ENCODE measurements at regions not wholly inside any gene's neighbourhood (a gene's known extent, or its start where the extent isn't known, plus 50 kb on each side); places are given as distances from the start of the nearest gene placed in this dataset.

DNA sequence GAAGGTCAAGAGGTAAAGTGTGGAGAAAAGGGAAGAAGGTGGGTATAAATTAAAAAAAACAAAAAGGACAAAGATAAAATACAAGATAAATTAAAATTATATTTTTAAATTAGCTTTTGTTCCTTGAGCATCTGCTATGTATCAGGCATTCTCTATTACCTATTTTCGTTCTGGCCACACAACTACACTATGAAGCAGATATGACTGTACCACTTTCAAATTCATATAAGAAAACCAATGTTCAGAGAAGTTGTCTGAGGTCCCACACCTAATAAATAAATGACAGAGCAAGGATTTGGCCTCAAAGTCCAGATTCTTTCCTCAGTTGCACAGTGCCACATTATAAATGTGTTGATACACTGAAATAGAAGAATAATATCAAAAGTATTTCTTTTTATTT lies 103.8 kb upstream of the PCDH15 start:
- Histone ChIP-seq H3K4me3 (ENCODE audit: low read depth, low read length) (no peak overlapping the region), H3K27me3 (ENCODE audit: control insufficient read depth, insufficient read depth, low read length) (no peaks in the 10 kb centered on the region), H3K36me3 (ENCODE audit: control insufficient read depth, insufficient read depth, low read length) (no peaks in the 10 kb centered on the region)
- DNase-seq (ENCODE audit: low read depth) = no peak
- TF ChIP-seq, protein P1, sequence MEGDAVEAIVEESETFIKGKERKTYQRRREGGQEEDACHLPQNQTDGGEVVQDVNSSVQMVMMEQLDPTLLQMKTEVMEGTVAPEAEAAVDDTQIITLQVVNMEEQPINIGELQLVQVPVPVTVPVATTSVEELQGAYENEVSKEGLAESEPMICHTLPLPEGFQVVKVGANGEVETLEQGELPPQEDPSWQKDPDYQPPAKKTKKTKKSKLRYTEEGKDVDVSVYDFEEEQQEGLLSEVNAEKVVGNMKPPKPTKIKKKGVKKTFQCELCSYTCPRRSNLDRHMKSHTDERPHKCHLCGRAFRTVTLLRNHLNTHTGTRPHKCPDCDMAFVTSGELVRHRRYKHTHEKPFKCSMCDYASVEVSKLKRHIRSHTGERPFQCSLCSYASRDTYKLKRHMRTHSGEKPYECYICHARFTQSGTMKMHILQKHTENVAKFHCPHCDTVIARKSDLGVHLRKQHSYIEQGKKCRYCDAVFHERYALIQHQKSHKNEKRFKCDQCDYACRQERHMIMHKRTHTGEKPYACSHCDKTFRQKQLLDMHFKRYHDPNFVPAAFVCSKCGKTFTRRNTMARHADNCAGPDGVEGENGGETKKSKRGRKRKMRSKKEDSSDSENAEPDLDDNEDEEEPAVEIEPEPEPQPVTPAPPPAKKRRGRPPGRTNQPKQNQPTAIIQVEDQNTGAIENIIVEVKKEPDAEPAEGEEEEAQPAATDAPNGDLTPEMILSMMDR (IDR thresholded peaks at IDR 0.05; ENCODE audit: insufficient read depth, low read length, poor library complexity, severe bottlenecking) = no peak

GRCh38 chr10:54903745-54904144 lies 102.7 kb upstream of the PCDH15 start:
- Histone ChIP-seq H3K36me3 (ENCODE audit: control insufficient read depth, insufficient read depth, low read length) (no peaks in the 10 kb centered on the region), H3K4me3 (ENCODE audit: low read depth, low read length) (no peak overlapping the region), H3K27me3 (ENCODE audit: control insufficient read depth, insufficient read depth, low read length) (no peaks in the 10 kb centered on the region)
- no peak for DNase-seq (ENCODE audit: low read depth)
- TF ChIP-seq, protein P1 (IDR thresholded peaks at IDR 0.05; ENCODE audit: insufficient read depth, low read length, poor library complexity, severe bottlenecking) = no peak

DNA sequence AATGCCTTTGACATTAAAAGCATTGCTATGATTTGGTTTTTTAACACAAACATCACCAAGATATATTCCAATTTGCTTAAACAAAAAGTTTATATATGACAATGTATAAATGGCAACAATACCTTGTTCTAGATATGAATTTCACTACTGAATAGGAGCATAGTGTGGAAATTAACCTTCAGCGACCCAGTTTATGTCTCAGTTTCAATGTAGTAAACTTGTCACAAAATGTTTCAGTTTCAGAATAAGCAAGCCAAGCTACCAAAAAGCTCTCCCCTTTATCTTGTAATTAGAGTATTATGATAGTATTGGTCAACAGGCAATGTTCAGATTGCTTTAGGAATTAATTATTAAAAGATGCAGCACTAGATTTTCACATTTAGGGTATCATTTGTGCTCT lies 99.6 kb upstream of the PCDH15 start:
- no peaks in the 10 kb centered on the region for H3K36me3 ChIP-seq (ENCODE audit: control insufficient read depth, insufficient read depth, low read length)
- no peaks in the 10 kb centered on the region for H3K27me3 ChIP-seq (ENCODE audit: control insufficient read depth, insufficient read depth, low read length)
- H3K4me3 ChIP-seq (ENCODE audit: low read depth, low read length) = no peak overlapping the region
- no peak for DNase-seq (ENCODE audit: low read depth)
- TF ChIP-seq, protein P1 (IDR thresholded peaks at IDR 0.05; ENCODE audit: insufficient read depth, low read length, poor library complexity, severe bottlenecking) = no peak

DNA sequence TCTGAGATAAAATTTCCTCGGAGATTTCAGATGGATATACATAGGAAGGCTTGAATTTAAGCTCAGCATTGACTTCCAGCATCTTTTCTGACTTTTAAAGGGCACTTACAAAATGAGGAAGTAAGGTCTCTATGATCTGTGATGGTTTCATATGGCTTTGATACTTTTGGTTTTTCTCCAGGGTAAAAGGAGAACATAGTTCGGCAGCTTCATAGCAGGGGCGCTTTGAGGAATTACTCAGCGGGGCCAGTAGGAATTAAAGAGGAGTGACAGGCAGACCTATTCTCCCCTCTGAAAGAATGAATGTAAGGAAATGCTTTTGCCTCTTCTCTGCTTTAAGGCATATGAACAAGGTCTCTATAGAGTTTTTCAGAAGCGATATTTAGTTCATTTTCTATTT lies 80.0 kb upstream of the PCDH15 start:
- TF ChIP-seq, protein P1 (IDR thresholded peaks at IDR 0.05; ENCODE audit: insufficient read depth, low read length, poor library complexity, severe bottlenecking) = no peak
- Histone ChIP-seq H3K27me3 (ENCODE audit: control insufficient read depth, insufficient read depth, low read length) (no peaks in the 10 kb centered on the region), H3K4me3 (ENCODE audit: low read depth, low read length) (no peak overlapping the region), H3K36me3 (ENCODE audit: control insufficient read depth, insufficient read depth, low read length) (no peaks in the 10 kb centered on the region)
- DNase-seq (ENCODE audit: low read depth) = no peak

- no peak for DNase-seq (ENCODE audit: low read depth)
- TF ChIP-seq, protein P1 (IDR thresholded peaks at IDR 0.05; ENCODE audit: insufficient read depth, low read length, poor library complexity, severe bottlenecking) = no peak
- Histone ChIP-seq H3K36me3 (ENCODE audit: control insufficient read depth, insufficient read depth, low read length) (no peaks in the 10 kb centered on the region), H3K4me3 (ENCODE audit: low read depth, low read length) (no peak overlapping the region), H3K27me3 (ENCODE audit: control insufficient read depth, insufficient read depth, low read length) (no peaks in the 10 kb centered on the region)
Observed at GRCh38 chr10:54869022-54869421, 68.0 kb upstream of the PCDH15 start.

GRCh38 chr10:54866666-54867065 lies 65.6 kb upstream of the PCDH15 start:
- TF ChIP-seq, protein P1 (IDR thresholded peaks at IDR 0.05; ENCODE audit: insufficient read depth, low read length, poor library complexity, severe bottlenecking) = no peak
- no peak for DNase-seq (ENCODE audit: low read depth)
- no peaks in the 10 kb centered on the region for H3K36me3 ChIP-seq (ENCODE audit: control insufficient read depth, insufficient read depth, low read length)

More at GRCh38 chr10:54866666-54867065, 65.6 kb upstream of the PCDH15 start:
- H3K27me3 ChIP-seq (ENCODE audit: control insufficient read depth, insufficient read depth, low read length) = no peaks in the 10 kb centered on the region
- H3K4me3 ChIP-seq (ENCODE audit: low read depth, low read length) = no peak overlapping the region

Data from kidney epithelial cell (primary cell).